Nephron (organoid): ENCODE measurements at regions not wholly inside any gene's neighbourhood (a gene's known extent, or its start where the extent isn't known, plus 50 kb on each side); places are given as distances from the start of the nearest gene placed in this dataset.

Source experiments
- H3K27ac Mint-ChIP-seq, 3 experiments: 2 replicates each; pipeline ENCODE4 v1.8.0; 2020; ENCODE audit warnings: mixed read lengths in 3 of 3, mild to moderate bottlenecking in 2 of 3, moderate library complexity in 1 of 3
- H3K27me3 Mint-ChIP-seq: 2 replicates; pipeline ENCODE4 v1.8.0; 2021; ENCODE audit warnings: low read depth, mild to moderate bottlenecking, moderate library complexity, mixed read lengths
- H3K36me3 Mint-ChIP-seq: 2 replicates; pipeline ENCODE4 v1.8.0; 2020; ENCODE audit warnings: low read depth, mixed read lengths
- H3K4me1 Mint-ChIP-seq: 2 replicates; pipeline ENCODE4 v1.8.0; 2020; ENCODE audit warnings: mixed read lengths
- H3K4me3 Mint-ChIP-seq, 3 experiments: 2 replicates each; pipeline ENCODE4 v1.8.0; 2020; ENCODE audit warnings: mild to moderate bottlenecking in 3 of 3, mixed read lengths in 3 of 3, moderate library complexity in 2 of 3
- H3K9me3 Mint-ChIP-seq: 2 replicates; pipeline ENCODE4 v1.8.0; 2020; ENCODE audit warnings: mixed read lengths
- CTCF ChIP-seq, 3 experiments: fragments of 200-600 bp; sonication (generic); IDR thresholded peaks; one replicate each; pipeline ENCODE4 v1.5.0; 2021; ENCODE audit warnings: antibody characterized with exemption in 3 of 3; ENCODE audit not compliant: unreplicated experiment in 3 of 3

GRCh38 chr11:43556612-43557375 lies 123.7 kb upstream of the HSD17B12 start:
- H3K4me3 Mint-ChIP-seq = peak overlapping the region; percentile 59 to 77 (median 70)
- peaks cover 47% of the 10 kb centered on the region for H3K27me3 Mint-ChIP-seq
- no peak for TF ChIP-seq CTCF (IDR thresholded peaks at IDR 0.05; ENCODE audit: unreplicated experiment in 3 of 3)
- no peaks in the 10 kb centered on the region for H3K9me3 Mint-ChIP-seq
- no peak overlapping the region for H3K27ac Mint-ChIP-seq
- H3K4me1 Mint-ChIP-seq = peaks cover 53% of the 10 kb centered on the region
- H3K36me3 Mint-ChIP-seq = no peaks in the 10 kb centered on the region

- Mint-ChIP-seq H3K4me3 (peak overlapping the region; percentile 70 to 77 (median 77)), H3K36me3 (no peaks in the 10 kb centered on the region), H3K27me3 (peaks cover 47% of the 10 kb centered on the region), H3K4me1 (peaks cover 53% of the 10 kb centered on the region), H3K9me3 (no peaks in the 10 kb centered on the region), H3K27ac (no peak overlapping the region)
- TF ChIP-seq CTCF (IDR thresholded peaks at IDR 0.05; ENCODE audit: unreplicated experiment in 3 of 3) = peak; percentile 40 to 45 (median 41)
Measured at GRCh38 chr11:43557553-43558110, 122.9 kb upstream of the HSD17B12 start.

- no peak for TF ChIP-seq CTCF (IDR thresholded peaks at IDR 0.05; ENCODE audit: unreplicated experiment in 3 of 3)
- no peak overlapping the region for H3K27ac Mint-ChIP-seq
- H3K27me3 Mint-ChIP-seq = peaks cover 51% of the 10 kb centered on the region
- peak overlapping the region in 2 of 3 experiments; percentile 70 to 77 for H3K4me3 Mint-ChIP-seq
- H3K4me1 Mint-ChIP-seq = peaks cover 53% of the 10 kb centered on the region
- no peaks in the 10 kb centered on the region for H3K36me3 Mint-ChIP-seq
- H3K9me3 Mint-ChIP-seq = no peaks in the 10 kb centered on the region
Measured at GRCh38 chr11:43558146-43558545, 122.4 kb upstream of the HSD17B12 start.

GRCh38 chr11:43558556-43559127 lies 121.9 kb upstream of the HSD17B12 start:
- Mint-ChIP-seq H3K4me3 (peak overlapping the region in 2 of 3 experiments; percentile 21 to 62), H3K9me3 (no peaks in the 10 kb centered on the region), H3K27ac (no peak overlapping the region), H3K4me1 (peaks cover 49% of the 10 kb centered on the region), H3K27me3 (peaks cover 53% of the 10 kb centered on the region), H3K36me3 (no peaks in the 10 kb centered on the region)
- no peak for TF ChIP-seq CTCF (IDR thresholded peaks at IDR 0.05; ENCODE audit: unreplicated experiment in 3 of 3)

- no peak for TF ChIP-seq CTCF (IDR thresholded peaks at IDR 0.05; ENCODE audit: unreplicated experiment in 3 of 3)
- no peaks in the 10 kb centered on the region for H3K36me3 Mint-ChIP-seq
- H3K27me3 Mint-ChIP-seq = peaks cover 55% of the 10 kb centered on the region
- H3K9me3 Mint-ChIP-seq = no peaks in the 10 kb centered on the region
- H3K4me1 Mint-ChIP-seq = peaks cover 26% of the 10 kb centered on the region
- no peak overlapping the region for H3K27ac Mint-ChIP-seq
- H3K4me3 Mint-ChIP-seq = no peak overlapping the region
Measured at GRCh38 chr11:43561832-43562231, 118.7 kb upstream of the HSD17B12 start.
